HepG2 (cell line): ENCODE measurements at regions not wholly inside any gene's neighbourhood (a gene's known extent, or its start where the extent isn't known, plus 50 kb on each side); places are given as distances from the start of the nearest gene placed in this dataset.

Experiments used
- ATAC-seq: fragments of 200-7000 bp; cut with Tn5 transposase; 3 replicates; pipeline ENCODE4 v1.9.1; 2020; ENCODE audit warnings: mild to moderate bottlenecking, moderate library complexity
- BruUV-seq: library from RNA; stranded (reverse); fragments of 400-500 nt; replicated peaks from 2 replicates; lab custom pipeline; 2021; lab: Mats Ljungman, UMichigan
- CTCF ChIA-PET: fragments of 300-600 bp; formaldehyde crosslinking; extraction: SDS; loops from one replicate; lab custom pipeline; 2021; ENCODE audit warnings: low total read pairs, inconsistent platforms, low intra/inter-chr PET ratio; lab: Yijun Ruan, JAX
- POLR2A ChIA-PET: fragments of 350-600 bp; sonication (Branson Sonifier 250); formaldehyde crosslinking; loops from one replicate; lab custom pipeline; 2020; ENCODE audit warnings: antibody characterized with exemption, inconsistent platforms; lab: Yijun Ruan, JAX
- DNase-seq: peaks from one replicate; pipeline ENCODE4 v3.0.0-alpha.2; 2015; ENCODE audit warnings: low spot score
- FAIRE-seq: peaks from 3 replicates; lab custom pipeline; 2011; peaks lifted over from hg19 to GRCh38; lab: Jason Lieb, UNC
- H2AFZ ChIP-seq: one replicate; pipeline ENCODE4 v1.6.1; 2011; ENCODE audit warnings: low read length, inconsistent platforms
- H3K27ac ChIP-seq: fragments of 300-600 bp; 3 replicates; pipeline ENCODE4 v1.8.0; 2011; ENCODE audit warnings: mixed run types, mild to moderate bottlenecking, mixed read lengths, low read length, inconsistent platforms; ENCODE audit not compliant: insufficient read depth; ENCODE audit errors: extremely low read length
- H3K27me3 ChIP-seq, 2 experiments: fragments of 200-600 bp in 1 of 2; 2 replicates in 1 of 2; 3 replicates in 1 of 2; pipeline versions ENCODE4 v1.6.0 to v1.8.0; 2011; ENCODE audit warnings: low read length in 2 of 2, mild to moderate bottlenecking in 2 of 2, moderate library complexity in 2 of 2, inconsistent platforms in 1 of 2; ENCODE audit not compliant: insufficient read depth in 2 of 2, control insufficient read depth in 1 of 2
- H3K36me3 ChIP-seq, 2 experiments: fragments of 200-600 bp in 1 of 2; replicated peaks in 1 of 2; 2 replicates in 1 of 2; 3 replicates in 1 of 2; pipeline versions ENCODE4 v1.5.1 to v1.8.0; 2011; ENCODE audit warnings: low read length in 2 of 2, inconsistent platforms in 1 of 2; ENCODE audit not compliant: insufficient read depth in 2 of 2, control insufficient read depth in 1 of 2
- H3K4me1 ChIP-seq: 2 replicates; pipeline ENCODE4 v1.5.1; 2012; ENCODE audit warnings: low read length, inconsistent platforms; ENCODE audit not compliant: insufficient read depth
- H3K4me2 ChIP-seq: 2 replicates; pipeline ENCODE4 v1.6.0; 2011; ENCODE audit warnings: low read depth, low read length, inconsistent platforms
- H3K4me3 ChIP-seq, 3 experiments: fragments of 200-600 bp in 1 of 3; sonication (generic), shearing (Covaris generic) in 1 of 3; replicated peaks in 1 of 3; 2 replicates each; pipeline ENCODE4 v1.5.1; 2011 to 2016; ENCODE audit warnings: low read length in 3 of 3, inconsistent platforms in 2 of 3, low read depth in 2 of 3, mild to moderate bottlenecking in 2 of 3, control low read depth in 1 of 3, mixed read lengths in 1 of 3; ENCODE audit not compliant: insufficient read depth in 1 of 3
- H3K79me2 ChIP-seq: one replicate; pipeline ENCODE4 v1.6.1; 2011; ENCODE audit warnings: low read length, inconsistent platforms; ENCODE audit not compliant: insufficient read depth
- H3K9ac ChIP-seq: 2 replicates; pipeline ENCODE4 v1.6.0; 2011; ENCODE audit warnings: mild to moderate bottlenecking, low read depth, low read length, inconsistent platforms; ENCODE audit not compliant: insufficient read depth
- H3K9me3 ChIP-seq: 2 replicates; pipeline ENCODE4 v1.5.1; 2012; ENCODE audit warnings: mild to moderate bottlenecking, low read length
- H4K20me1 ChIP-seq: 2 replicates; pipeline ENCODE4 v1.6.0; 2011; ENCODE audit warnings: inconsistent platforms, mild to moderate bottlenecking, low read length, moderate library complexity; ENCODE audit not compliant: insufficient read depth
- ASH2L ChIP-seq: fragments of 300-600, 200-600 bp; sonication (generic); IDR thresholded peaks from 2 replicates; pipeline ENCODE4 v1.7.0; 2017; ENCODE audit warnings: low read depth, mild to moderate bottlenecking, moderate library complexity, mixed read lengths, low read length; ENCODE audit not compliant: insufficient read length
- ESRRA ChIP-seq: sonication (generic); formaldehyde crosslinking; IDR thresholded peaks from 2 replicates; pipeline ENCODE4 v1.5.1; 2020; ENCODE audit warnings: mild to moderate bottlenecking, low read depth, missing genetic modification reagents
- JARID2 ChIP-seq: sonication (generic); formaldehyde crosslinking; IDR thresholded peaks from 2 replicates; pipeline ENCODE4 v1.8.1; 2023; ENCODE audit warnings: missing genetic modification reagents, inconsistent platforms; ENCODE audit not compliant: insufficient replicate concordance
- RAD51 ChIP-seq: fragments of 450-650 bp; IDR thresholded peaks from 2 replicates; pipeline ENCODE4 v1.6.1; 2016; ENCODE audit warnings: borderline replicate concordance
- SOX5 ChIP-seq: IDR thresholded peaks from 2 replicates; pipeline ENCODE4 v1.6.1; 2016; ENCODE audit warnings: borderline replicate concordance
- ZMYM4 ChIP-seq: sonication (generic); formaldehyde crosslinking; IDR thresholded peaks from 2 replicates; pipeline ENCODE4 v1.8.1; 2023; ENCODE audit warnings: mild to moderate bottlenecking, missing genetic modification reagents
- ZNF12 ChIP-seq: sonication (generic); formaldehyde crosslinking; IDR thresholded peaks from 2 replicates; pipeline ENCODE4 v1.5.0; 2020; ENCODE audit warnings: missing genetic modification reagents
- ZNF720 ChIP-seq: sonication (generic); formaldehyde crosslinking; IDR thresholded peaks from 2 replicates; pipeline ENCODE4 v1.4.0; 2020; ENCODE audit warnings: missing genetic modification reagents
- ZNF781 ChIP-seq: sonication (generic); formaldehyde crosslinking; IDR thresholded peaks from 2 replicates; pipeline ENCODE4 v1.5.1; 2020; ENCODE audit warnings: borderline replicate concordance, mild to moderate bottlenecking, missing genetic modification reagents; ENCODE audit errors: not compliant biosample characterization
- ZNF839 ChIP-seq: sonication (generic); formaldehyde crosslinking; IDR thresholded peaks from 2 replicates; pipeline ENCODE4 v1.4.0; 2020; ENCODE audit warnings: missing genetic modification reagents, mild to moderate bottlenecking, borderline replicate concordance
- WGBS: methylation state at CpG from one replicate; pipeline ENCODE4 v1.1.6; 2017; ENCODE audit warnings: low lambda C conversion rate; 5-methylcytosine and 5-hydroxymethylcytosine counted together
- in situ Hi-C: cut with HindIII; loops from 2 replicates; pipeline ENCODE4 v1.10.0; 2017; ENCODE audit warnings: low pct_unique_long_range_greater_than_20kb; ENCODE audit not compliant: extremely low pct_ligation_motif_present
- intact Hi-C: fragments of 100-400 bp; cut with micrococcal nuclease; formaldehyde crosslinking; loops from one replicate; pipeline ENCODE4 v1.10.0; 2022; ENCODE audit not compliant: unreplicated experiment
- TF ChIP-seq, protein P1 (sequence below): sonication (generic); formaldehyde crosslinking; conservative IDR thresholded peaks from 2 replicates; pipeline ENCODE4 v1.4.0; 2020; ENCODE audit warnings: missing genetic modification reagents
- TF ChIP-seq, protein P2 (sequence below): sonication (generic); formaldehyde crosslinking; IDR thresholded peaks from 2 replicates; pipeline ENCODE4 v1.8.0; 2022; ENCODE audit warnings: low read depth, missing genetic modification reagents
- TF ChIP-seq, protein P3 (sequence below): sonication (generic); formaldehyde crosslinking; IDR thresholded peaks from 2 replicates; pipeline ENCODE4 v1.5.0; 2020; ENCODE audit warnings: missing genetic modification reagents, mild to moderate bottlenecking, borderline replicate concordance
- TF ChIP-seq, protein P4 (sequence below), 2 experiments: sonication (generic) in 1 of 2; formaldehyde crosslinking in 1 of 2; IDR thresholded peaks; 2 replicates each; pipeline versions ENCODE4 v1.6.1 to v1.9.0; 2014 to 2022; ENCODE audit warnings: antibody characterized with exemption in 1 of 2, borderline replicate concordance in 1 of 2, inconsistent platforms in 1 of 2, low read depth in 1 of 2, missing genetic modification reagents in 1 of 2

DNA sequence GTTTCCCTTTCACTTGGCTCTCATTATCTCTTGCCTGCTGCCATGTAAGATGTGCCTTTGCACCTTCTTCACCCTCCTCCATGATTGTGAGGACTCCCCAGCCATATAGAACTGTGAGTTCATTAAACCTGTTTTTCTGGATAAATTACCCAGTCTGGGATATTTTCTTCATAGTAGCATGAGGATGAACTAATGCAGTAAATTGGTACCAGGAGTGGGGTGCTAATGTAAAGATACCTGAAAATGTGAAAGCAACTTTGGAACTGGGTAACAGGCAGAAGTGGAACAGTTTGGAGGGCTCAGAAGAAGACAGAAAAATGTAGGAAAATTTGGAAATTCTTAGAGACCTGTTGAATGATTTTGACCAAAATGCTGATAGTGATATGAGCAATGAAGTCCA, 487.4 kb downstream of the LMO7 start (continued):
- TF ChIP-seq JARID2 = no peak
- no peak for TF ChIP-seq ASH2L
- TF ChIP-seq RAD51 = no peak
- TF ChIP-seq ESRRA (CRISPR knock-in tag) = no peak
- TF ChIP-seq ZNF781 (CRISPR knock-in tag) = no peak
- TF ChIP-seq ZMYM4 (CRISPR knock-in tag) = no peak
- TF ChIP-seq, protein P1, sequence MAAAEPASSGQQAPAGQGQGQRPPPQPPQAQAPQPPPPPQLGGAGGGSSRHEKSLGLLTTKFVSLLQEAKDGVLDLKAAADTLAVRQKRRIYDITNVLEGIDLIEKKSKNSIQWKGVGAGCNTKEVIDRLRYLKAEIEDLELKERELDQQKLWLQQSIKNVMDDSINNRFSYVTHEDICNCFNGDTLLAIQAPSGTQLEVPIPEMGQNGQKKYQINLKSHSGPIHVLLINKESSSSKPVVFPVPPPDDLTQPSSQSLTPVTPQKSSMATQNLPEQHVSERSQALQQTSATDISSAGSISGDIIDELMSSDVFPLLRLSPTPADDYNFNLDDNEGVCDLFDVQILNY (CRISPR knock-in tag) = no peak
- TF ChIP-seq, protein P2, sequence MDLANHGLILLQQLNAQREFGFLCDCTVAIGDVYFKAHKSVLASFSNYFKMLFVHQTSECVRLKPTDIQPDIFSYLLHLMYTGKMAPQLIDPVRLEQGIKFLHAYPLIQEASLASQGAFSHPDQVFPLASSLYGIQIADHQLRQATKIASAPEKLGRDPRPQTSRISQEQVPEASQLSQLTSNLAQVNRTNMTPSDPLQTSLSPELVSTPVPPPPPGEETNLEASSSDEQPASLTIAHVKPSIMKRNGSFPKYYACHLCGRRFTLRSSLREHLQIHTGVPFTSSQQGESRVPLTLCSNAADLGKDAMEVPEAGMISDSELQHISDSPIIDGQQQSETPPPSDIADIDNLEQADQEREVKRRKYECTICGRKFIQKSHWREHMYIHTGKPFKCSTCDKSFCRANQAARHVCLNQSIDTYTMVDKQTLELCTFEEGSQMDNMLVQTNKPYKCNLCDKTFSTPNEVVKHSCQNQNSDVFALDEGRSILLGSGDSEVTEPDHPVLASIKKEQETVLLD (CRISPR knock-in tag) = no peak
- TF ChIP-seq, all 625 proteins: peak for 0

DNA sequence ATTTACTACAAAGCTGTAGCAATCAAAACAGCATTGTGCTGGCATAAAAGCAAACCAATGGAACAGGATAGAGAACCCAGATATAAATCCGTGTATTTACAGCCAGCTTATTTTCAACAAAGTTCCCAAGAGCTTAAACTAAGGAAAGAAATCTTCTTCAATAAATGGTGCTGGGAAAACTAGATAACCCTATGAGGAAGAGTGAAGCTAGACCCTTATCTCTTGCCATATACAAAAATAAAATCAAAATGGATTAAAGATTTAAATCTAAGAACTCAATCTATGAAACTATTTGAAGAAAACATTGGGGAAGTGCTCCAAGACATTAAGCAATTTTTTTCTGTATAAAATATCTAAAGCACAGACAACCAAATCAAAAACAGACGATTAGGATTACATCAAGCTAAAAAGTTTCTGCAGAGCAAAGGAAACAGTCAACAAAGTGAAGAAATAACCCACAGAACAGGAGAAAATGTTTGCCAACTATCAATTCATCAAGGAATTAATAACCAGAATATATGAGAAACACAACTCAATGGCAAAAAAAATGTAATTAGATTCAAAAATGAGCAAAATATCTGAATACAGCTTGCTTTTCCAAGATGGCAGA, 480.7 kb downstream of the LMO7 start:
- in situ Hi-C loops (no loop called here), intact Hi-C loops (no loop called here)
- FAIRE-seq (no peak), ATAC-seq (no peak), DNase-seq (no peak)
- Histone ChIP-seq H3K27me3 (no peaks in the 10 kb centered on the region), H2AFZ (no peak overlapping the region), H3K36me3 (no peaks in the 10 kb centered on the region), H3K27ac (no peak overlapping the region), H3K9me3 (peaks cover 10% of the 10 kb centered on the region; the same call in 1 of the 2 replicates), H3K4me1 (no peaks in the 10 kb centered on the region), H4K20me1 (no peaks in the 10 kb centered on the region), H3K4me3 (no peak overlapping the region), H3K79me2 (no peaks in the 10 kb centered on the region), H3K9ac (no peak overlapping the region), H3K4me2 (no peak overlapping the region)
- WGBS = 1% methylated on average over 2 of the region's 2 CpGs
- ChIA-PET CTCF (no interaction called here), POLR2A (no interaction called here)
- no TSS peak for BruUV-seq
- TF ChIP-seq, protein P3, sequence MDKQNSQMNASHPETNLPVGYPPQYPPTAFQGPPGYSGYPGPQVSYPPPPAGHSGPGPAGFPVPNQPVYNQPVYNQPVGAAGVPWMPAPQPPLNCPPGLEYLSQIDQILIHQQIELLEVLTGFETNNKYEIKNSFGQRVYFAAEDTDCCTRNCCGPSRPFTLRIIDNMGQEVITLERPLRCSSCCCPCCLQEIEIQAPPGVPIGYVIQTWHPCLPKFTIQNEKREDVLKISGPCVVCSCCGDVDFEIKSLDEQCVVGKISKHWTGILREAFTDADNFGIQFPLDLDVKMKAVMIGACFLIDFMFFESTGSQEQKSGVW (CRISPR knock-in tag) = no peak
- no peak for TF ChIP-seq ZNF12 (CRISPR knock-in tag)
- TF ChIP-seq SOX5 (CRISPR knock-in tag) = no peak
- no peak for TF ChIP-seq ZNF839
- TF ChIP-seq, protein P4, sequence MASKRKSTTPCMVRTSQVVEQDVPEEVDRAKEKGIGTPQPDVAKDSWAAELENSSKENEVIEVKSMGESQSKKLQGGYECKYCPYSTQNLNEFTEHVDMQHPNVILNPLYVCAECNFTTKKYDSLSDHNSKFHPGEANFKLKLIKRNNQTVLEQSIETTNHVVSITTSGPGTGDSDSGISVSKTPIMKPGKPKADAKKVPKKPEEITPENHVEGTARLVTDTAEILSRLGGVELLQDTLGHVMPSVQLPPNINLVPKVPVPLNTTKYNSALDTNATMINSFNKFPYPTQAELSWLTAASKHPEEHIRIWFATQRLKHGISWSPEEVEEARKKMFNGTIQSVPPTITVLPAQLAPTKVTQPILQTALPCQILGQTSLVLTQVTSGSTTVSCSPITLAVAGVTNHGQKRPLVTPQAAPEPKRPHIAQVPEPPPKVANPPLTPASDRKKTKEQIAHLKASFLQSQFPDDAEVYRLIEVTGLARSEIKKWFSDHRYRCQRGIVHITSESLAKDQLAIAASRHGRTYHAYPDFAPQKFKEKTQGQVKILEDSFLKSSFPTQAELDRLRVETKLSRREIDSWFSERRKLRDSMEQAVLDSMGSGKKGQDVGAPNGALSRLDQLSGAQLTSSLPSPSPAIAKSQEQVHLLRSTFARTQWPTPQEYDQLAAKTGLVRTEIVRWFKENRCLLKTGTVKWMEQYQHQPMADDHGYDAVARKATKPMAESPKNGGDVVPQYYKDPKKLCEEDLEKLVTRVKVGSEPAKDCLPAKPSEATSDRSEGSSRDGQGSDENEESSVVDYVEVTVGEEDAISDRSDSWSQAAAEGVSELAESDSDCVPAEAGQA (IDR thresholded peaks at IDR 0.05; ENCODE audit: low read depth) = no peak
- TF ChIP-seq, protein P4 (CRISPR knock-in tag; IDR thresholded peaks at IDR 0.05; ENCODE audit: borderline replicate concordance) = no peak
- TF ChIP-seq ZNF720 = no peak
